MM.1S (cell line): ENCODE measurements at regions not wholly inside any gene's neighbourhood (a gene's known extent, or its start where the extent isn't known, plus 50 kb on each side); places are given as distances from the start of the nearest gene placed in this dataset.

Source experiments
- CTCF ChIP-seq: fragments of 300-600 bp; sonication (generic); IDR thresholded peaks from 2 replicates; pipeline ENCODE4 v1.5.1; 2016; ENCODE audit warnings: antibody characterized with exemption, low read length, mixed read lengths
- EZH2phosphoT487 ChIP-seq: fragments of 300-600 bp; sonication (generic); IDR thresholded peaks from 2 replicates; pipeline ENCODE4 v1.6.1; 2018; ENCODE audit warnings: antibody characterized with exemption, low read length

- no peak for TF ChIP-seq EZH2phosphoT487
- TF ChIP-seq CTCF: no peak
Measured at GRCh38 chr3:18883571-18883970, 264.7 kb upstream of the KCNH8 start.
